Ishikawa (cell line): ENCODE measurements at regions not wholly inside any gene's neighbourhood (a gene's known extent, or its start where the extent isn't known, plus 50 kb on each side); places are given as distances from the start of the nearest gene placed in this dataset.

Source experiments
- EP300 ChIP-seq: IDR thresholded peaks from 2 replicates; pipeline ENCODE4 v1.6.1; 2012; ENCODE audit warnings: borderline replicate concordance
- FOXM1 ChIP-seq: IDR thresholded peaks from 2 replicates; pipeline ENCODE4 v1.6.1; 2012; ENCODE audit warnings: low read depth, borderline replicate concordance
- RAD21 ChIP-seq: IDR thresholded peaks from 2 replicates; pipeline ENCODE4 v1.6.1; 2012; ENCODE audit warnings: low read depth
- TF ChIP-seq, protein P1 (sequence below): IDR thresholded peaks from 2 replicates; pipeline ENCODE4 v1.6.1; 2012
- TF ChIP-seq, protein P2 (sequence below): IDR thresholded peaks from 2 replicates; pipeline ENCODE4 v1.6.1; 2012; ENCODE audit warnings: low read depth, mild to moderate bottlenecking

DNA sequence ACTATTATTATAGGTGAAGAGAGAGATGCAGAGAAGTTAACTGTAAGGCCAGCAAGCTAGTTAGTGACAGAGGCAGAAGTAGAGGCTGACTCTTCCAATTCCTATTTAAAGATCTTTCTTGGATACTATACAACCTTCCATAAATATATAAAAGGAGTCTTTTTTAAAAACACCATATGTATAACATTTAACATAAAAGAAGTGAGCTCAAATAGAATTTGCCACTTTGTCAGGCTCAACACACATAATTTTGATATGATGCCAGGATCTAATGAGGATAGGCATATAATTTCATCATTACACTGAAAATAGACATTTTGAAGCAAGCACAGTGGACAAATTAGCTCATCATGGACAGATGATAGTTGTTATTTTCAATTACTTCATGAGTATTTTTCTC is 64.1 kb upstream of the MPPED2 start:
- TF ChIP-seq, protein P1, sequence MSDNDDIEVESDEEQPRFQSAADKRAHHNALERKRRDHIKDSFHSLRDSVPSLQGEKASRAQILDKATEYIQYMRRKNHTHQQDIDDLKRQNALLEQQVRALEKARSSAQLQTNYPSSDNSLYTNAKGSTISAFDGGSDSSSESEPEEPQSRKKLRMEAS, result no peak
- TF ChIP-seq FOXM1, result no peak
- TF ChIP-seq, protein P2, sequence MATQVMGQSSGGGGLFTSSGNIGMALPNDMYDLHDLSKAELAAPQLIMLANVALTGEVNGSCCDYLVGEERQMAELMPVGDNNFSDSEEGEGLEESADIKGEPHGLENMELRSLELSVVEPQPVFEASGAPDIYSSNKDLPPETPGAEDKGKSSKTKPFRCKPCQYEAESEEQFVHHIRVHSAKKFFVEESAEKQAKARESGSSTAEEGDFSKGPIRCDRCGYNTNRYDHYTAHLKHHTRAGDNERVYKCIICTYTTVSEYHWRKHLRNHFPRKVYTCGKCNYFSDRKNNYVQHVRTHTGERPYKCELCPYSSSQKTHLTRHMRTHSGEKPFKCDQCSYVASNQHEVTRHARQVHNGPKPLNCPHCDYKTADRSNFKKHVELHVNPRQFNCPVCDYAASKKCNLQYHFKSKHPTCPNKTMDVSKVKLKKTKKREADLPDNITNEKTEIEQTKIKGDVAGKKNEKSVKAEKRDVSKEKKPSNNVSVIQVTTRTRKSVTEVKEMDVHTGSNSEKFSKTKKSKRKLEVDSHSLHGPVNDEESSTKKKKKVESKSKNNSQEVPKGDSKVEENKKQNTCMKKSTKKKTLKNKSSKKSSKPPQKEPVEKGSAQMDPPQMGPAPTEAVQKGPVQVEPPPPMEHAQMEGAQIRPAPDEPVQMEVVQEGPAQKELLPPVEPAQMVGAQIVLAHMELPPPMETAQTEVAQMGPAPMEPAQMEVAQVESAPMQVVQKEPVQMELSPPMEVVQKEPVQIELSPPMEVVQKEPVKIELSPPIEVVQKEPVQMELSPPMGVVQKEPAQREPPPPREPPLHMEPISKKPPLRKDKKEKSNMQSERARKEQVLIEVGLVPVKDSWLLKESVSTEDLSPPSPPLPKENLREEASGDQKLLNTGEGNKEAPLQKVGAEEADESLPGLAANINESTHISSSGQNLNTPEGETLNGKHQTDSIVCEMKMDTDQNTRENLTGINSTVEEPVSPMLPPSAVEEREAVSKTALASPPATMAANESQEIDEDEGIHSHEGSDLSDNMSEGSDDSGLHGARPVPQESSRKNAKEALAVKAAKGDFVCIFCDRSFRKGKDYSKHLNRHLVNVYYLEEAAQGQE, result no peak
- TF ChIP-seq RAD21, result no peak
- TF ChIP-seq EP300, result no peak
